Astrocyte of the cerebellum (primary cell): ENCODE measurements at regions not wholly inside any gene's neighbourhood (a gene's known extent, or its start where the extent isn't known, plus 50 kb on each side); places are given as distances from the start of the nearest gene placed in this dataset.

Experiments
- DNase-seq: peaks from one replicate; pipeline ENCODE4 v3.0.0-alpha.2; 2011; ENCODE audit warnings: low read depth
- H3K4me3 ChIP-seq: 2 replicates; pipeline ENCODE4 v1.5.1; 2011; ENCODE audit warnings: mild to moderate bottlenecking, low read depth, low read length, moderate library complexity
- CTCF ChIP-seq: IDR thresholded peaks from 2 replicates; pipeline ENCODE4 v1.5.1; 2012; ENCODE audit warnings: low read length, low read depth, moderate library complexity, mild to moderate bottlenecking; ENCODE audit errors: missing control alignments
- in situ Hi-C: cut with HindIII; loops from 2 replicates; pipeline ENCODE4 v1.10.0; 2017; ENCODE audit warnings: low sequenced_read_pairs

GRCh38 chr17:73980517-73980916 is 223.0 kb upstream of the RPL38 start:
- DNase-seq, result no peak
- TF ChIP-seq CTCF, result no peak
- in situ Hi-C loops, result no loop called here
- no peak overlapping the region for H3K4me3 ChIP-seq

GRCh38 chr17:73982871-73983270 is 220.6 kb upstream of the RPL38 start:
- in situ Hi-C loops, result no loop called here
- no peak for TF ChIP-seq CTCF
- H3K4me3 ChIP-seq, result no peak overlapping the region
- DNase-seq, result no peak

GRCh38 chr17:73983621-73984400 is 219.7 kb upstream of the RPL38 start:
- TF ChIP-seq CTCF, result no peak
- no peak for DNase-seq
- in situ Hi-C loops, result no loop called here
- H3K4me3 ChIP-seq, result no peak overlapping the region

GRCh38 chr17:73984941-73985340 is 218.5 kb upstream of the RPL38 start:
- H3K4me3 ChIP-seq, result no peak overlapping the region
- TF ChIP-seq CTCF, result no peak
- in situ Hi-C loops, result no loop called here
- no peak for DNase-seq

- DNase-seq, result no peak
- H3K4me3 ChIP-seq, result no peak overlapping the region
- in situ Hi-C loops, result no loop called here
- no peak for TF ChIP-seq CTCF
Measured at GRCh38 chr17:73985466-73986015, 217.9 kb upstream of the RPL38 start.

GRCh38 chr17:73986641-73987177 is 216.8 kb upstream of the RPL38 start:
- TF ChIP-seq CTCF, result no peak
- H3K4me3 ChIP-seq, result no peak overlapping the region
- DNase-seq, result no peak
- in situ Hi-C loops, result no loop called here
